NCI-H2081 (cell line): ENCODE measurements at regions not wholly inside any gene's neighbourhood (a gene's known extent, or its start where the extent isn't known, plus 50 kb on each side); places are given as distances from the start of the nearest gene placed in this dataset.

Experiments used
- DNase-seq, 2 experiments: peaks; one replicate each; lab custom pipeline; 2025; lab: John Stamatoyannopoulos, UW

DNA sequence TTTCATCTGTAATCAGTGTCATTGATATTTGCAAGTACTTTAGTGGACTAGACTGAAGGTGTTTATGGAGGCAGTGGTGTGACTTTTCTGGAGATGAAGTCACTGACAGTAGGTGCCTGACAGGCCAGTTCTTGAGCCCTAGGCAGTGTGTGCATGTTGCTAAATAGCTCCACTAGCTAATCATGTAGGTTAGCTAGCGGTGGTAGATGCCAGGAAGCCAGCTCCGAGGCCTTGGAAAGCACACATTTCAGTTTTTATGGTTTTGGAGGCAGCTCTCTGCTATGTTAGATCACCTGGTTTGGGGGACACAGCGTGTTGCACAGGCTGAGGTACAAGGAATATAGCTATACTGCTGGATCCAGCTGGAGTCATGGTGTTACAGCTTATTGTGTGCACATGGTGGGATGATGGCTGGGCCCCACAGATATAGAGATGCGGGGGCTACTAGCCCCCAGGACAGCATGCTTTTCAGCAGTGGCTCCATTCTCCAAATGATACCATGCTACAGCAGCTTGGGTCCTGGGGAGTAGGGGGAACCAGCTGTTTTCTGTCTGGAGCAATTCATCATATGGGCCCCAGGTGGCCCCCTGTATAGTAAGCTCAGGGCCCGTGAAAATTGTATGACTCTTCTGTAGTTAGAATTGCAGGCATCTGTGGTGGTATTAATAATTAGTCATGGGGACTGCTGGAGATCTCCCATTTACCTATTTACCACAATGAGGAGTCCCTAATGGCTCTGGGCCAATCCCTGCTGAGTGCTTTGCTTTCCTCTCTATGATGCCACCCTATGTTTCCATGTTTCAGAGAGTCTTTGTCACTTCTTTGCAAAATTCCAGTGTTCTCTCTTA is 367.2 kb upstream of the LMO3 start:
- no peak for DNase-seq

DNA sequence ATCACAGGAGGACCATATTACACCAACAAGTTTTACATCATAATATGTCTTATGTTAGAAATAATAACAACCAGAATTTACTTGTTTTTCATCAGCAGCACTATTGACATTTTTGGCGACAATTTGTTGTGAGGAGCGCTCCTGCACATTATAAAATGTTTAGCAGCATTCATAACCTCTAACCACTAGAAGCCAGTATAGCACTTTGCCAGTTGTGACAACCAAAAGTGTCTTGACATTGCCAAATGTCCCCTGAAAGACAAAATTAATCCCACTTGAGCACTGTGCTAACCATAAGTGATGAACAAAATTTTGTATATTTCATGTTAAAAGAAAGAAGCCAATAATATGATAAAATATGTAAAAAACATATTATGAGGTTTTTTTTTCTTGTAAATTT is 356.9 kb upstream of the LMO3 start:
- DNase-seq = peak in 1 of 2 experiments; percentile 3

DNA sequence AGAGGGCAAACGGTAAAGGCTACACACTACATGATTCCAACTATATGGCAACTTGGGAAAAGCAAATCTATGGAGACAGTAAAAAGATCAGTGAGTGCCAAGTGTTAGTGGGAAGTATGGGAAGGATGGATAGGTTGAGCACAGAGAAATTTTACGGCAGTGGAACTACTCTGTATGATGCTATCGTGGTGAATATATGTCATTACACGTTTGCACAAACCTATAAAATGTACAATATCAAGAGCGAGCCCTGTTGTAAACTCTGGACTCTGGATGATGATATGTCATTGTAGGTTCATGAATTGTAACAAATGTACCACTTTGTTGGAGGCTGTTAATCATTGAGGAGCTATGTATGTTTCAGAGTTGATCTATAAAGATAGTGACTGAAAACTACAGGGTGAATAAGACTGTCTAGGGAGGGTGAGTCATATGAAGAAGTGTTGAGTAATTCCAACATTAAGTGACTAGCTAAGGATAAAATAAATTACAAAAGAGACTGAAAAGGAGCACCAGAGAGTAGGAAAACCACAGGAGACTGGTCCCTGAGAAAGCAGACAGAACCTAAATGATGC is 349.2 kb upstream of the LMO3 start:
- DNase-seq = no peak

DNA sequence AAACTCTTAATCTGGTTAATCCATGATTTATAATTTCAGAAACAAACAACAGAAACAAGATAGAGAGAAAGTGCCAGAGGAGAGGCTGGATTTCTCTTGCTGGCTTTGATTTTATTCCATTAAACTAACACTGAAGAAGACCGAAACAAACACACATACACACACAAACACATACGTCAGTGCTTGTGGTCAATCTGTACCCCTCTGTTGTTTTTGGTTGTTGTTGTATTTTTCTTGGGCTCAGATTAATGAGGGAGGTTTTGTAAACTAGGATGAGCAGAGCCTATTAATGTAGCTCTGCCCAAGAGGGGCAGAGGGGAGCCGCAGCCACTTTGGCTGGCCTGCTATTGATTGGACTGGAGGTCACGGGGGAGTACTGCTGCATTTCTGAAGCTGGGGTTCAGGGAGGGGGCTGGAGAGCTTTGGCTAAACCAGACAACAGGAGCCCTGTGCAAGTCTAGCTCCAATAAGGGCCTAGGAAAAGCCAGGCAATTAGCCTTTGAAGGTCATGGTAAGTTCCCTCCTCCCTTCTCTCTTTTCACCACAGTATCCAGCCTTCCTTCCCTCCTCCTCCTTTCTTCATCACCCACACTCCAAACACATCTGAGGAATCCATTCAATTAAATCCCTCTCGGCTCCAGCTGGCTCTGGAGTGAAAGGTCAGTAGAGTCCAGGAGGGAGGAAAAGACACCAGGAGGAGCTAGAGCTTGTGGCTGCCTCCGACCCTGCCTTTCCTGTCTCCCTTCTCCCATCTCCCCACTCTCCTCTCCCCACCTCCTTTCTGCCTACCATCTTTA is 344.1 kb upstream of the LMO3 start:
- no peak for DNase-seq

DNA sequence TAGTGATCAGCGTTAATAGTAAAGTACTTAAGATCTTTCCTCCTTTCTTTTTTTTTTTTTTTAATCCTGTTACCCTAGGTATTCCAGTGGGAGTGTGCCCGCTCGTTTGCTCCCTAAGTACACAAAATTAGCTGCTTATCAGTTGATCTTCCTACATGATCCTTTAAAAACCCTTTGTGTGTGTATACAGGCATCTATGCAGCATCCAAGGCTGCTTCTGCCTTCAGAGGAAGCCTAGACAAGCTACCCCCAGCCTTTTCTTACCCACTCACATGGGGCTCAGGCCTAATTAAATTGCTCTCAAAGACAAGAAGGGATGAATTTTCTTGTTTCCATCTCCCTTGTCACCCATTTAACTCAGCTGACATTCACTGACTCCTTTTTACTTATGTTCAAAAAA is 343.4 kb upstream of the LMO3 start:
- no peak for DNase-seq

DNA sequence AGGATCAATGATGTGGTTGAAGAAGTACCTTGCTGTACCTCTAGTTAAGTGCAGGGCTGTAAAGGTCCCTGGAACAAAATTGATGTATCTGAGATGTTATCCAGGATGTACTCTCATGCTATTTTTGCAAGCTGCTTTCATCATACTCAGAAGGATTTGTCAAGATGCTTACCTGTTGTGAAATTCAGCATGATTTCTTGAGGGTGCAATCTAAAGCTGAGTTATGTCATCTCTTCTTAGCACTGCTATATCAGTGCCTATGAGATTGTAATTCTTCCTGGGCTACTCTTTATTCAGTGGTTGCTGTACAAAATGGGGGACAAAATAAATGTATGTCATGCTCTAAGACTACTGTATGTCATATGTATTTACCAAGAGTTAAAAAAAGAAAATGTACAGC is 340.7 kb upstream of the LMO3 start:
- no peak for DNase-seq

DNA sequence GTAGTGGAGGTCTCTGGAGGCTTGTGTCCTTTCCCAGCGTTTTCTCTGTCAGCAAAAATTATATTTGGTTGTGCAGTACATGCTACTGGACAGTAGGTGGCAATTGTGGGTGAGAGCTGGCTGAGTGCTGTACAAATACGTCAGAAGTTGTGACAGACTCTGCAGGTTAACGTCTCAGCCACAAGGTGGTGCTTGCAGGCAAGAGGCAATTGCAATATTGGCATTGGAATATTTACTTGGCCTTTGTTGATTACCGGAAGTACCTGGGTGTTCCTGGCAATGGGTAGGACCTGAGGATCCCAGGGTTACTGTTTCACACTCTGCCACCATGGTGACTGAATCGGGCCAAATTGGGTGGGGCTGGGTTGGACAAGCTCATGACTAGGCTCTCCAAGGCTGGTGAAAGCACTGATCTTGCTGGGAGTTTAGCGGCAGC is 333.9 kb upstream of the LMO3 start:
- DNase-seq = peak; percentile 82 to 91

DNA sequence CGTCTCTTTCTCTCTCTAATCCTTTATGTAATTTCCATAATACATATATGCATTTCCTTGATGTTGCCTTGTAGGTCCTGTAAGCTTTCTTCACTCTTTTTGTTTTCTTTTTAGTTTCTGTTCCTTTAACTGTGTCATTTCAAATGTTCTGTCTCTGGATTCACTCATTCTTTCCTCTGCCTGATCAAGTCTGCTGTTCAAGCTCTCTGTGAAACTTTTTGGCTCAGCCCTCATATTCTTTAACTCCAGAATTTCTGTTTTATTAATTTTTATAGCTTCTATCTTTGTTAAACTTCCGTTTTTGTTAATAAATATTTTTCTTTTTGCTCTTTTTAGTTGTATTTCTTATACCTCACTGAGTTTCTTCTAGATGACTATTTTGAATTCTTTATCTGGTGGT is 321.3 kb upstream of the LMO3 start:
- DNase-seq = no peak

DNA sequence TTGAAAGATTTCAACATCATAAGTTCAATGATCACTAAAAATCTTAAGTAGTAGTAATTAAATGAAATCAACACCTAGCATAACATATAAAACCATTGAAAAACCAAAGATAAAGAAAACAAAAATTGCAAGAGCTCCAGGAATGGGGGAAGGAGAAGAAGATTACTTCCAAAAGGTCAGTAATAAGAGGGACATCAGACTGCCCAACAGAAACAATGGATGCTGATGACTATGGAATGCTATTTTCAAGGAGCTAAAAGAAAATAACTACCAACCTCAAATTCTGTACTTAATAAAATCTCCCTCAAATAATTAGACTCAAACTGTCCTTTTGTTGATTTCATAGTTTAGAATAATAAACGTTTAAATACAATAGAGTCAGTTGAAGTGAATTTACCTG is 314.5 kb upstream of the LMO3 start:
- peak in 1 of 2 experiments; percentile 13 for DNase-seq

DNA sequence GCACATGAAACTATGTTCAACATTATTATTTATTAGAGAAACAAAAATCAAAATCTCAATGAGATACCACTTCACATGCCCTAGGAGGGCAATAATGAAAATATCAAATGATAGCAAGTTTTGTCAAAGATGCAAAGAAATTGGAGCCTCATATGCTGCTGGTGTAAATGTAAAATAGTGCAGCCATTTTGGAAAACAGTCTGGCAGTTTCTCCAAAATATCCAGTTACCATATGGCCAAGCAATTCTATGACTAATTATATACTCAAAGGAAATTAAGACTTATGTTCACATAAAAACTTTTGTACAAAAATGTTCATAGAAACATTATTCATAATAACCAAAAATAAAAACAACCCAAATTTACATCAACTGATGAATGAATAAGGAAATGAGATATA is 313.6 kb upstream of the LMO3 start:
- no peak for DNase-seq

DNA sequence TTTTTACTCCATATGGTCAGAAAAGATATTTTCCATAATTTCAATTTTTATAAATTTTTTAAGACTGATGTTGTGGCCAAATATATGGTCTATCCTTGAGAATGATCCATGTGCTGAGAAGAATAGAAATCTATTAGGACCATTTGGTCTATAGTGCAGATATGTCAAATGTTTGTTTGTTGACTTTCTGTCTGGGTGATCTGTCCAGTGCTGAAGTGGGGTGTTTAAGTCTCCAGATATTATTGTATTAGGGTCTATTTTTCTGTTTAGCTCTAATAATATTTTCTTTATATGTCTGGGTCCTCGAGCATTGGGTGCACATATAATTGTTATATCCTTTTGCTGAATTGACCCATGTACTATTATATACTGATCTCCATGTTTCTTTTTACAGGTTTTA is 308.9 kb upstream of the LMO3 start:
- DNase-seq = no peak

DNA sequence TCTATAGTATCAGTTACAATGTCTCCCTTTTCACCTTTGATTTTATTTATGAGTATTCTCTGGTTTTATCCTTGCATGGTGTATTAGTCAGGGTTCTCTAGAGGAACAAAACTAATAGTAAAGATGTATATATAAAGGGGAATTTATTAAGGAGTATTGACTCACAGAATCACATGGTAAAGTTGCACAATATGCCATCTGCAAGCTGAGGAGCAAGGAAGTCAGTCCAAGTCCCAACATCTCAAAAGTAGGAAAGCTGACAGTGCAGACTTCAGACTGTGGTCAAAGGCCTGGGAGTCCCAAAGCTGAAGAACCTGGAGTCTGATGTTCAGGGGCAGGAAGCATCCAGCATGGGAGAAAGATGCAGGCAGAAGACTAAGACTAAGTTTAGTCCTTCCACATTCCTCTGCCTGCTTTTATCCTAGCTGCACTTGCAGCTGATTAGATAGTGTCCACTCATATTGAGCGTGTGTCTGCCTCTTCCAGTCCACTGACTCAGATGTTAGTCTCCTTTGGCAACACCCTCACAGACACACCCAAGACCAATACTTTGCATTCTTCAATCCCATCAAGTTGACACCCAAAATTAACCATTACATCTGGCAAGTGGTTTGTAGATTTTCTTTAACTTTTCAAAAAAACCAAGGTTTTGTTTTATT is 308.0 kb upstream of the LMO3 start:
- no peak for DNase-seq

DNA sequence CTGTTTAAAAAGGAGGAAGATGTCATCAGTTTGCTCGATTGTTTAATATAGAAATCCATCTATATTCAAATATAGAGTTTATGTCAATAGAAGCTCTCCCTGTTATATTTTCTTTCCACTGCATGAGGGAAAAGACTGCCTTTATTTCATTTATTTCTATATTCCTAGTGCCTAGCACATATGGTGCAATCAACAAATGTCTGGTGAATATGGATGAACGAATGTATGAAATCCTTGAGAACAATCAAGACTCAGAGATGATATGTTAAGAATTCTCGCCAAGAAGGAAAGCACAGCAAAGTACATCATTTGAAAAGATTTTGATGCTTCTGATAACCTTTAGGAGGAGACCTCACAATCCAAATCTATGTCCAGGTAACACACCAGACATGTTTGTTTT is 296.0 kb upstream of the LMO3 start:
- no peak for DNase-seq

DNA sequence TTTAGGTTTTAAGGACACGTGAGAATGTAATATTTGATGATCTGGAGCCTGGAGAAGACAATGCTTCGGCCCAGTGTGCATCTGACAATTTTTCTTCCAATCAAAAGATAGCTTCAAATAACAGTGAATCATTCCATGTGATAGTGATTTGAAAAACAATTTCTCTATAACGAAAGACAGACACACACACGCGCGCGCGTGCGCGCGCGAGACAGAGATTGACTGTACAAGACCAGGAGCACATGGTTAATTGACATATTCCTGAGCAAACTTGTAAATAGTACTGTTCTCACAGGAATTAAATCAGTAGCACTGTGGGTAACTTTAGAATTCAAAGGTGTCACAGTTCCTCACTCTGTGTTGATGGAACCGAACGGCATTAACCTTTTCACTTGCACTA is 287.5 kb upstream of the LMO3 start:
- no peak for DNase-seq

DNA sequence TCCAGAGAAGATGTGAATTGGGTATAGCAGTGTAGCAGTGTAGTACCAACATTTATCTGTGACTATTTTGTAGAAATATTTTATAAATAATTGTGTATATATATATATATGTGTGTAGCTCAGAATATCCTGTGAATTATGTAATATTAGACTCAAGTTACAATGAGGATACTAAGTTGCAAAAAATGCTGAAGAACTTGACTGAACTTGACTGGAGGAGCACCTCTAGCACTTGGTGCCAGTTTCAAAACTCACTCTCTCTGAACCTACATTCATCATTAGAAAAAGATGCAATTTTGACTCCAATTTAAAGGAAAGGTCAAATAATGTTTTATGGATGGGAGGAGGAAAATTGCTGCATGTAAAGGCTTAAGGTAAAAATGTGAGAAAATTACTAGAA is 285.7 kb upstream of the LMO3 start:
- no peak for DNase-seq

DNA sequence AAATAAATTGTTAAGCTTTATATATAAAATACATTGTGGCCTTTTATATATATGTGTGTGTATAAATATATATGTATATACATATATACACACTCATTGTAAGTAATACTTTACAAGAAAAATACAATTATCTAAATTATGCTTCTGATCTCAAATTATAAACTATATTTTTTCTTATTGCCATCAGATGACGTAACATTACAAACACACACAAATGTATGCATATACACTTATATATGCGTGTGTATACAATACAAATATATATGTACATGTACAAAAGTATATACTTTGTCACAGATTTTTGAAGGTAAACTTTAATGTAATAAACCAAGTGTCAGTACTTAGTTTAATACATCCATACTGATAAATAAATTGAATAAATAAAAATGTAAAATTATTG is 278.9 kb upstream of the LMO3 start:
- DNase-seq = no peak

DNA sequence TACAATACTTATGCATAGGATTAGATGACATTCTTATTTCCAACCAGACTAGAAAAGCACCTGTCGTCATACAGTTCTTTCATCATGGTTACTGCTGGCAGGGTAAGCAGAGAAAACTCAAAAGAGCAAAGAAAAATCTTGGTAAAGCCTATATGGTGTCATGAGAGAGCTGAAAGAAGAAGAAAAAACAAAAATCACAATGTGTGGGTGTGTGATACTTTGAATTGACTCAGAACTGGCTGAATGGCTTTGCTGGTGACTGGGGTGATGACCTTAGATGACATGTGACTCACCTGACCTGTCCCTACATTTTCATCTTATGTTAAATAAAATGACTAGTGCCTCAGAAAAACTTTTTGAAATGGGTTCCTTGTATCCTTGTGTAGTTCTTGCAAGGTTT is 278.1 kb upstream of the LMO3 start:
- DNase-seq = no peak

DNA sequence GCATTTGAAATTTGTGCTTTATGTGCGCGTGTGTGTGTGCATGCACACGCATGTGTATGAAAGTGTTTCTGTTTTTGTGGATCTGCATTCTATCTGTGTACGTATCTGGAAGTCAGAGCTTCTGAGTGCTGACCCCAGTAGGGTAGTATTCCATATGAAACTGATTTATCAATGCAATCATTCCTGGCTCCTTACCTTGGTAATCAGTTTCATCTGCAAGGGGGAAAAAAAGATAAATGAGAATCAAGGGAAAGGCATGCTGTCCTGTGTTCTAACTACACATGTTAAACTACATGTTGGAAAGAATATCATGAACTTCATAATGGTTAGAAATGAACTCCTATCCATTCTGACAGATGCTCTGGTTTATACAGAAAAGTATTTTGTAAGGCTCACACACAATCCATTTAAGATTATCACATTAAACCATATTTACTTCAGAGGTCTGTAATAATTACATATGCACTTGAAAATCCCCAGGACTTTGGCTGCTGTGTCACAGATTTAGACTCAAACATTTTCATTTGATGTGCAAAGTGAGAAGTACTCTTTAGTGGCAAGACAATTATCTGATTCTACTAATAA is 276.1 kb upstream of the LMO3 start:
- DNase-seq = peak in 1 of 2 experiments; percentile 13

DNA sequence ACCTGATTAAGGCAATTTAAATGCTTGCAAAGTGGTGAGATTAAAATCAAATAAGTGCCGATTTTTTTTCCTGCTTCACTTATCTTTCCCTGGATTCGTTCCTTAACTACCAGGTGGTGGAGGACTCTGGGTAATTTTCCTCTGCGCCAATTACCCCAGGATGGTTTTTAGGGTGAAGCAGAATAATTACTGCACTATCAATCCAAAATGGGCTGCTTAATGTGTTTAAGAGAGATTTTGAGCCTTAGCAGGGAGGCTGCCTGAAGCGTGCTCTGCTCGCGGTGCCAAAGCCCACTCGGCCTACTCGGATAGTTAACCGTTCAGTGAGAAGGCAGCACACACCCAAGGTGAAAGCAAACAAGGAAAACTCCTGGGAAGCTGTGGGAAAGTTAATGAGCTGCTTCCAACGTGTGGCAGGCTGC is 274.9 kb upstream of the LMO3 start:
- peak; percentile 88 to 97 for DNase-seq

DNA sequence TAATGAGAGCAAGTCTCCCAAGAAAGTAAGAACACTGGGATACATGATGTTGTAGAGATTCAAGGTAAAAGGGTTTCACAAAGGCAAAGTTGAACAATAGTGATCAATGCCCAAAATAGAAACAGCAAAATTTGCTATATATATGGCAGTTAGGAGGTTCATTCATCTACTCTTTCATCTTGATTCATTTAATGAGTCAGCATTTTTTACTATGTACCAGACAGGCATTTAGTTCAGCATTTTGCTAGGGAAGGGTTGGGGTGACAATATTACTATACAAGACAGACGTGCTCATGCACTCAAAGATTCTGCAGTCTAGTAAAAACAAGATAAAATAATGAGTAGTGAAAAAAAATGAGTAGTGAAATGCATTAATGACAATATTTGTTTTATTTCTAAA is 264.9 kb upstream of the LMO3 start:
- no peak for DNase-seq

DNA sequence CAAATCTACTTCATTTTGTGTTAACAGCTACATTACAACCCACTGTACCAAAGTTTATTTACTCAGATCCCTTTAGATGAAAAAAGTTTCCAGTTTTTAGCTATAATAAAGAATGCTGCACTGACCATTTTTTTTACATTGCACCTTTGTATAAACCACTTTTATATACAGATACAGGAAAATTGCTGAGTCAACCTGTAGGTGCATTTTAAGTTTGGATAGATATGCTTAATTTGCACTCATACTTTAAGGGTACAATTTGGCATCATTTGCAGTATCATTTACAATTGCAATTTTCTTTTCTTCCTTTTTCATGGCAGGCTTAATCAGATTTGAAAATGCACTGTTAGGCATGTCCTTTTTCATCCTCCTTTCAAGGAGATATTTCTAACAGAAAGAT is 257.8 kb upstream of the LMO3 start:
- no peak for DNase-seq

DNA sequence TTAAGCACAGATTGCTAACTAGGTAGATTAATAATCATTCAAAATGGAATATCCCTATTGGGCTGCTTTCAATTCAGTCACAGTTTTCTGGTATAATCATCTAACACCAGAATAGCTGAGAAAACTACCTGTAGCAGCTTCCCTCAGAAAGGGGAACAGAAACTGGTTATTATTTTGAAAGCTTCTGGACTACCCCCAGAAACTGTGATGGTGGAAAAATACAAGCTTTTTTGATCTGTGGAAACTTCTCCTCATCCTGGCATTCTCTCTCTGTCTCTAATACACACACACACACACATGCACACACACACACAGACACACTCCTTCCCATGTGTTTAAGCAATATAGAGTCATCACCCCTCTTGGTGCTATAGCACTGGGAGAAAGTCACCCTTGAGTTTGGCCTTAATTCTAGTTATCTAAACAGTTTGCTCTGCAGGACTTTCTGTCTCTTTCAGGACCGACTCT is 251.5 kb upstream of the LMO3 start:
- no peak for DNase-seq
